A673 (cell line): ENCODE measurements at regions not wholly inside any gene's neighbourhood (a gene's known extent, or its start where the extent isn't known, plus 50 kb on each side); places are given as distances from the start of the nearest gene placed in this dataset.

Experiments
- BruUV-seq: library from RNA; stranded (reverse); fragments of 400-500 nt; replicated peaks from 2 replicates; lab custom pipeline; 2021; lab: Mats Ljungman, UMichigan
- CTCF ChIA-PET: fragments of 300-600 bp; sonication (Branson Sonifier 250); formaldehyde crosslinking; loops from one replicate; lab custom pipeline; 2022; ENCODE audit warnings: antibody characterized with exemption; lab: Charles Lee
- POLR2A ChIA-PET: fragments of 300-600 bp; sonication (Branson Sonifier 250); formaldehyde crosslinking; loops from one replicate; lab custom pipeline; 2022; ENCODE audit warnings: antibody characterized with exemption; ENCODE audit not compliant: low non-redundant PET; lab: Charles Lee
- DNase-seq: peaks from one replicate; pipeline ENCODE4 v3.0.0-alpha.2; 2015; ENCODE audit warnings: low spot score
- H3K27ac ChIP-seq: fragments of 200-600 bp; sonication (generic); 2 replicates; pipeline ENCODE4 v1.5.1; 2016; ENCODE audit warnings: mixed run types, low read depth, mild to moderate bottlenecking, mixed read lengths, antibody characterized with exemption, low read length; ENCODE audit not compliant: poor library complexity, severe bottlenecking
- H3K27me3 ChIP-seq: fragments of 200-600 bp; sonication (generic); replicated peaks from 2 replicates; pipeline ENCODE4 v1.6.1; 2017; ENCODE audit warnings: mixed run types, low read depth, mild to moderate bottlenecking, mixed read lengths, antibody characterized with exemption, low read length; ENCODE audit not compliant: insufficient read depth, poor library complexity
- H3K36me3 ChIP-seq: fragments of 200-600 bp; sonication (generic); 2 replicates; pipeline ENCODE4 v1.6.1; 2016; ENCODE audit warnings: mixed run types, mild to moderate bottlenecking, mixed read lengths, antibody characterized with exemption, low read length; ENCODE audit not compliant: insufficient read depth, poor library complexity, severe bottlenecking
- H3K4me1 ChIP-seq: fragments of 200-600 bp; sonication (generic); 2 replicates; pipeline ENCODE4 v1.6.1; 2017; ENCODE audit warnings: mixed run types, mild to moderate bottlenecking, mixed read lengths, antibody characterized with exemption, low read length; ENCODE audit not compliant: insufficient read depth, poor library complexity, severe bottlenecking
- H3K4me3 ChIP-seq: fragments of 200-600 bp; sonication (generic); 2 replicates; pipeline ENCODE4 v1.5.1; 2016; ENCODE audit warnings: low read depth, mixed run types, mild to moderate bottlenecking, mixed read lengths, low read length; ENCODE audit not compliant: poor library complexity, severe bottlenecking
- H3K9me3 ChIP-seq: fragments of 200-600 bp; sonication (generic); 2 replicates; pipeline ENCODE4 v1.6.1; 2016; ENCODE audit warnings: mixed run types, low read depth, mild to moderate bottlenecking, mixed read lengths, antibody characterized with exemption, low read length; ENCODE audit not compliant: poor library complexity, severe bottlenecking
- CTCF ChIP-seq: fragments of 300-800, 200-600 bp; sonication (generic); conservative IDR thresholded peaks from 2 replicates; pipeline ENCODE4 v1.5.1; 2017; ENCODE audit warnings: low read depth, mild to moderate bottlenecking, antibody characterized with exemption, low read length, moderate library complexity, mixed read lengths
- EZH2 ChIP-seq: fragments of 200-600 bp; sonication (generic); IDR thresholded peaks from 2 replicates; pipeline ENCODE4 v1.6.1; 2017; ENCODE audit warnings: borderline replicate concordance, low read depth, mild to moderate bottlenecking, mixed read lengths, antibody characterized with exemption, low read length; ENCODE audit not compliant: poor library complexity, severe bottlenecking
- intact Hi-C: fragments of 100-400 bp; cut with micrococcal nuclease; formaldehyde crosslinking; loops from one replicate; pipeline ENCODE4 v1.10.0; 2022; ENCODE audit not compliant: unreplicated experiment

- CTCF ChIA-PET = no interaction called here
- intact Hi-C loops = no loop called here
- no peak overlapping the region for H3K4me3 ChIP-seq
- H3K9me3 ChIP-seq = no peaks in the 10 kb centered on the region
- H3K27me3 ChIP-seq = no peaks in the 10 kb centered on the region
- H3K36me3 ChIP-seq = no peaks in the 10 kb centered on the region
- TF ChIP-seq EZH2 (no peak), CTCF (no peak)
- BruUV-seq = no TSS peak
- no peak overlapping the region for H3K27ac ChIP-seq
- H3K4me1 ChIP-seq = no peaks in the 10 kb centered on the region
- POLR2A ChIA-PET = no interaction called here
- DNase-seq = no peak
These were observed 182.9 kb downstream of the DICER1 start for GRCh38 chr14:94974422-94974821.

GRCh38 chr14:94971750-94972149 is 185.6 kb downstream of the DICER1 start:
- Histone ChIP-seq H3K36me3 (no peaks in the 10 kb centered on the region), H3K27me3 (no peaks in the 10 kb centered on the region), H3K4me1 (no peaks in the 10 kb centered on the region), H3K4me3 (no peak overlapping the region), H3K9me3 (no peaks in the 10 kb centered on the region), H3K27ac (no peak overlapping the region)
- ChIA-PET POLR2A (no interaction called here), CTCF (no interaction called here)
- DNase-seq = no peak
- intact Hi-C loops = no loop called here
- BruUV-seq = no TSS peak
- TF ChIP-seq EZH2 = no peak

GRCh38 chr14:94970941-94971730 is 186.2 kb downstream of the DICER1 start:
- intact Hi-C loops = no loop called here
- no peak overlapping the region for H3K27ac ChIP-seq
- POLR2A ChIA-PET = no interaction called here
- no peaks in the 10 kb centered on the region for H3K4me1 ChIP-seq
- H3K9me3 ChIP-seq = no peaks in the 10 kb centered on the region
- H3K27me3 ChIP-seq = no peaks in the 10 kb centered on the region
- no peak for TF ChIP-seq EZH2
- no peak for TF ChIP-seq CTCF
- DNase-seq = no peak
- BruUV-seq = no TSS peak
- H3K4me3 ChIP-seq = no peak overlapping the region
- CTCF ChIA-PET = no interaction called here
- H3K36me3 ChIP-seq = no peaks in the 10 kb centered on the region
